ENCODE measurements at regions not wholly inside any gene's neighbourhood (a gene's known extent, or its start where the extent isn't known, plus 50 kb on each side); places are given as distances from the start of the nearest gene placed in this dataset.

- Histone ChIP-seq H3K36me3 (no peaks in the 10 kb centered on the region), H3K27me3 (no peaks in the 10 kb centered on the region), H3K9me3 (no peaks in the 10 kb centered on the region), H3K4me1 (no peaks in the 10 kb centered on the region), H3K27ac (no peak overlapping the region), H3K4me3 (no peak overlapping the region)
- 44% methylated on average over 8 of the region's 8 CpGs for WGBS (ENCODE audit: insufficient coverage, low coverage, low lambda C conversion rate, missing lambda C conversion rate)
- DNase-seq (no peak), ATAC-seq (no peak)
- intact Hi-C loops (cut with DNase I) = no loop called here
- TF ChIP-seq POLR2A (IDR thresholded peaks at IDR 0.05) (no peak), CTCF (IDR thresholded peaks at IDR 0.05) (no peak)
Measured at GRCh38 chr2:12950957-12951656, 234.4 kb downstream of the TRIB2 start.

- DNase-seq (no peak), ATAC-seq (no peak)
- Histone ChIP-seq H3K27ac (no peak overlapping the region), H3K36me3 (no peaks in the 10 kb centered on the region), H3K9me3 (no peaks in the 10 kb centered on the region), H3K27me3 (no peaks in the 10 kb centered on the region), H3K4me3 (no peak overlapping the region), H3K4me1 (no peaks in the 10 kb centered on the region)
- 46% methylated on average over 2 of the region's 2 CpGs for WGBS (ENCODE audit: insufficient coverage, low coverage, low lambda C conversion rate, missing lambda C conversion rate)
- intact Hi-C loops (cut with DNase I) = no loop called here
- TF ChIP-seq CTCF (IDR thresholded peaks at IDR 0.05) (no peak), POLR2A (IDR thresholded peaks at IDR 0.05) (no peak)
Measured at GRCh38 chr2:12951657-12951973, 234.9 kb downstream of the TRIB2 start.

GRCh38 chr2:12953596-12953995 is 236.9 kb downstream of the TRIB2 start:
- no peak overlapping the region for H3K4me3 ChIP-seq
- intact Hi-C loops (cut with DNase I) = no loop called here
- 72% methylated on average over 2 of the region's 2 CpGs for WGBS (ENCODE audit: insufficient coverage, low coverage, low lambda C conversion rate, missing lambda C conversion rate)

GRCh38 chr2:12955864-12956263 is 239.1 kb downstream of the TRIB2 start:
- Histone ChIP-seq H3K36me3 (no peaks in the 10 kb centered on the region), H3K27me3 (no peaks in the 10 kb centered on the region), H3K27ac (no peak overlapping the region), H3K9me3 (no peaks in the 10 kb centered on the region), H3K4me1 (no peaks in the 10 kb centered on the region), H3K4me3 (no peak overlapping the region)
- DNase-seq = no peak
- ATAC-seq = no peak
- intact Hi-C loops (cut with DNase I) = no loop called here
- WGBS (ENCODE audit: insufficient coverage, low coverage, low lambda C conversion rate, missing lambda C conversion rate) = 57% methylated on average over 2 of the region's 3 CpGs
- TF ChIP-seq POLR2A (IDR thresholded peaks at IDR 0.05) = no peak
- no peak for TF ChIP-seq CTCF (IDR thresholded peaks at IDR 0.05)

More at GRCh38 chr2:12953596-12953995, 236.9 kb downstream of the TRIB2 start:
- Histone ChIP-seq H3K9me3 (no peaks in the 10 kb centered on the region), H3K27me3 (no peaks in the 10 kb centered on the region), H3K36me3 (no peaks in the 10 kb centered on the region), H3K4me1 (no peaks in the 10 kb centered on the region), H3K27ac (no peak overlapping the region)
- ATAC-seq (no peak), DNase-seq (no peak)
- TF ChIP-seq CTCF (IDR thresholded peaks at IDR 0.05) (no peak), POLR2A (IDR thresholded peaks at IDR 0.05) (no peak)

GRCh38 chr2:12957251-12957650 is 240.5 kb downstream of the TRIB2 start:
- Histone ChIP-seq H3K27me3 (no peaks in the 10 kb centered on the region), H3K36me3 (no peaks in the 10 kb centered on the region), H3K4me1 (no peaks in the 10 kb centered on the region), H3K9me3 (no peaks in the 10 kb centered on the region), H3K4me3 (no peak overlapping the region), H3K27ac (no peak overlapping the region)
- intact Hi-C loops (cut with DNase I) = no loop called here
- 78% methylated on average over 3 of the region's 3 CpGs for WGBS (ENCODE audit: insufficient coverage, low coverage, low lambda C conversion rate, missing lambda C conversion rate)
- DNase-seq = no peak
- TF ChIP-seq POLR2A (IDR thresholded peaks at IDR 0.05) (no peak), CTCF (IDR thresholded peaks at IDR 0.05) (no peak)
- ATAC-seq = no peak

Data from right lobe of liver (tissue), 6 donors.